ENCODE measurements at regions not wholly inside any gene's neighbourhood (a gene's known extent, or its start where the extent isn't known, plus 50 kb on each side); places are given as distances from the start of the nearest gene placed in this dataset.
"Not testable (repeated sequence)": the region's sequence is repeated elsewhere in the genome, so short reads cannot be mapped to it uniquely, and the experiment has no call there.

- H3K27ac Mint-ChIP-seq, H3K4me3 Mint-ChIP-seq, H3K27me3 Mint-ChIP-seq, H3K4me1 Mint-ChIP-seq, H3K9me3 Mint-ChIP-seq, H3K36me3 Mint-ChIP-seq: not testable (repeated sequence)
These were observed 308.1 kb upstream of the B3GAT1 start for GRCh38 chr11:134719940-134720690.

GRCh38 chr11:134719397-134719796, 307.4 kb upstream of the B3GAT1 start:
- H3K36me3 Mint-ChIP-seq, result no peaks in the 10 kb centered on the region
- peaks cover 0 to 1% (median 0%) of the 10 kb centered on the region in 3 donors for H3K9me3 Mint-ChIP-seq
- no peak overlapping the region for H3K27ac Mint-ChIP-seq
- peaks cover 6% of the 10 kb centered on the region for H3K27me3 Mint-ChIP-seq
- H3K4me1 Mint-ChIP-seq, result no peaks in the 10 kb centered on the region
- no peak overlapping the region for H3K4me3 Mint-ChIP-seq

GRCh38 chr11:134716582-134716981, 304.5 kb upstream of the B3GAT1 start:
- no peaks in the 10 kb centered on the region for H3K4me1 Mint-ChIP-seq
- no peak overlapping the region for H3K27ac Mint-ChIP-seq
- no peak overlapping the region for H3K4me3 Mint-ChIP-seq
- peaks cover 2% of the 10 kb centered on the region for H3K27me3 Mint-ChIP-seq
- H3K36me3 Mint-ChIP-seq, result no peaks in the 10 kb centered on the region
- H3K9me3 Mint-ChIP-seq, result peaks cover 0 to under 1% (median 0%) of the 10 kb centered on the region in 3 donors

- H3K9me3 Mint-ChIP-seq, result peaks cover 0 to under 1% (median 0%) of the 10 kb centered on the region in 3 donors
- H3K36me3 Mint-ChIP-seq, result no peaks in the 10 kb centered on the region
- no peak overlapping the region for H3K4me3 Mint-ChIP-seq
- no peaks in the 10 kb centered on the region for H3K4me1 Mint-ChIP-seq
- no peak overlapping the region for H3K27ac Mint-ChIP-seq
- peaks cover 2% of the 10 kb centered on the region for H3K27me3 Mint-ChIP-seq
These were observed 302.1 kb upstream of the B3GAT1 start for GRCh38 chr11:134714021-134714656.

GRCh38 chr11:134712228-134713145, 300.4 kb upstream of the B3GAT1 start:
- Mint-ChIP-seq H3K27me3 (peaks cover 2% of the 10 kb centered on the region), H3K9me3 (peaks cover 0 to 4% (median 0%) of the 10 kb centered on the region in 3 donors), H3K36me3 (no peaks in the 10 kb centered on the region), H3K4me1 (no peaks in the 10 kb centered on the region), H3K27ac (no peak overlapping the region), H3K4me3 (no peak overlapping the region)

GRCh38 chr11:134711588-134711987, 299.5 kb upstream of the B3GAT1 start:
- H3K36me3 Mint-ChIP-seq, result no peaks in the 10 kb centered on the region
- H3K9me3 Mint-ChIP-seq, result peaks cover 0 to 4% (median 0%) of the 10 kb centered on the region in 3 donors
- no peak overlapping the region for H3K4me3 Mint-ChIP-seq
- no peaks in the 10 kb centered on the region for H3K27me3 Mint-ChIP-seq
- H3K27ac Mint-ChIP-seq, result no peak overlapping the region
- H3K4me1 Mint-ChIP-seq, result no peaks in the 10 kb centered on the region

GRCh38 chr11:134710861-134711407, 298.9 kb upstream of the B3GAT1 start:
- no peak overlapping the region for H3K4me3 Mint-ChIP-seq
- no peaks in the 10 kb centered on the region for H3K27me3 Mint-ChIP-seq
- H3K4me1 Mint-ChIP-seq, result no peaks in the 10 kb centered on the region
- peaks cover 0 to 4% (median 0%) of the 10 kb centered on the region in 3 donors for H3K9me3 Mint-ChIP-seq
- no peak overlapping the region for H3K27ac Mint-ChIP-seq
- H3K36me3 Mint-ChIP-seq, result no peaks in the 10 kb centered on the region

GRCh38 chr11:134705858-134706257, 293.8 kb upstream of the B3GAT1 start:
- H3K9me3 Mint-ChIP-seq, result peaks cover 0 to 4% (median 0%) of the 10 kb centered on the region in 3 donors
- no peaks in the 10 kb centered on the region for H3K4me1 Mint-ChIP-seq
- H3K36me3 Mint-ChIP-seq, result no peaks in the 10 kb centered on the region
- H3K4me3 Mint-ChIP-seq, result no peak overlapping the region
- H3K27me3 Mint-ChIP-seq, result peaks cover 1% of the 10 kb centered on the region
- H3K27ac Mint-ChIP-seq, result no peak overlapping the region

GRCh38 chr11:134702827-134703226, 290.8 kb upstream of the B3GAT1 start:
- Mint-ChIP-seq H3K27ac (no peak overlapping the region), H3K4me3 (peak overlapping the region in 1 of 4 donors; percentile 63), H3K9me3 (no peaks in the 10 kb centered on the region), H3K4me1 (no peaks in the 10 kb centered on the region), H3K27me3 (peaks cover 9% of the 10 kb centered on the region), H3K36me3 (no peaks in the 10 kb centered on the region)

- Mint-ChIP-seq H3K4me1 (no peaks in the 10 kb centered on the region), H3K36me3 (no peaks in the 10 kb centered on the region), H3K27me3 (peaks cover 9% of the 10 kb centered on the region), H3K4me3 (no peak overlapping the region), H3K9me3 (no peaks in the 10 kb centered on the region), H3K27ac (no peak overlapping the region)
These were observed 289.6 kb upstream of the B3GAT1 start for GRCh38 chr11:134701564-134702165.

- Mint-ChIP-seq H3K4me3 (no peak overlapping the region), H3K27me3 (peaks cover 9% of the 10 kb centered on the region), H3K9me3 (no peaks in the 10 kb centered on the region), H3K4me1 (peaks cover 0 to 2% (median 2%) of the 10 kb centered on the region in 3 donors), H3K36me3 (no peaks in the 10 kb centered on the region), H3K27ac (no peak overlapping the region)
These were observed 288.1 kb upstream of the B3GAT1 start for GRCh38 chr11:134700101-134700640.

GRCh38 chr11:134696455-134696854, 284.4 kb upstream of the B3GAT1 start:
- H3K27ac Mint-ChIP-seq, result no peak overlapping the region
- H3K4me1 Mint-ChIP-seq, result peaks cover 0 to 3% (median 2%) of the 10 kb centered on the region in 3 donors
- H3K36me3 Mint-ChIP-seq, result no peaks in the 10 kb centered on the region
- H3K4me3 Mint-ChIP-seq, result no peak overlapping the region
- H3K9me3 Mint-ChIP-seq, result no peaks in the 10 kb centered on the region
- H3K27me3 Mint-ChIP-seq, result peaks cover 13% of the 10 kb centered on the region

- Mint-ChIP-seq H3K27me3 (peaks cover 14% of the 10 kb centered on the region), H3K27ac (no peak overlapping the region), H3K36me3 (peaks cover 3% of the 10 kb centered on the region), H3K4me1 (peaks cover 0 to 3% (median 2%) of the 10 kb centered on the region in 3 donors), H3K9me3 (no peaks in the 10 kb centered on the region), H3K4me3 (no peak overlapping the region)
These were observed 279.9 kb upstream of the B3GAT1 start for GRCh38 chr11:134691985-134692384.

GRCh38 chr11:134691295-134691873, 279.3 kb upstream of the B3GAT1 start:
- H3K9me3 Mint-ChIP-seq, result no peaks in the 10 kb centered on the region
- H3K27ac Mint-ChIP-seq, result no peak overlapping the region
- H3K4me1 Mint-ChIP-seq, result peaks cover 0 to 3% (median 2%) of the 10 kb centered on the region in 3 donors

More at GRCh38 chr11:134691295-134691873, 279.3 kb upstream of the B3GAT1 start:
- Mint-ChIP-seq H3K27me3 (peaks cover 14% of the 10 kb centered on the region), H3K36me3 (peaks cover 3% of the 10 kb centered on the region), H3K4me3 (no peak overlapping the region)

All from IgD-negative memory B cell (primary cell).